HUES64 (cell line): ENCODE measurements at regions not wholly inside any gene's neighbourhood (a gene's known extent, or its start where the extent isn't known, plus 50 kb on each side); places are given as distances from the start of the nearest gene placed in this dataset.
"Not testable (repeated sequence)": the region's sequence is repeated elsewhere in the genome, so short reads cannot be mapped to it uniquely, and the experiment has no call there.

Experiments used
- H3K27ac ChIP-seq: 2 replicates; pipeline ENCODE4 v1.7.0; 2013; ENCODE audit warnings: low read depth, low read length, inconsistent platforms
- H3K27me3 ChIP-seq: 2 replicates; pipeline ENCODE4 v1.6.1; 2013; ENCODE audit warnings: mild to moderate bottlenecking, low read length; ENCODE audit not compliant: insufficient read depth
- H3K36me3 ChIP-seq: 2 replicates; pipeline ENCODE4 v1.6.1; 2013; ENCODE audit warnings: mild to moderate bottlenecking, low read length; ENCODE audit not compliant: insufficient read depth
- H3K4me1 ChIP-seq: 2 replicates; pipeline ENCODE4 v1.6.1; 2013; ENCODE audit warnings: mild to moderate bottlenecking, low read length, moderate library complexity; ENCODE audit not compliant: insufficient read depth
- H3K4me3 ChIP-seq: 2 replicates; pipeline ENCODE4 v1.5.1; 2013; ENCODE audit warnings: mild to moderate bottlenecking, low read length, moderate library complexity
- H3K9ac ChIP-seq: 2 replicates; pipeline ENCODE4 v1.6.1; 2013; ENCODE audit warnings: mild to moderate bottlenecking, low read depth, low read length
- H3K9me3 ChIP-seq: 2 replicates; pipeline ENCODE4 v1.6.1; 2013; ENCODE audit warnings: low read depth, low read length; ENCODE audit not compliant: insufficient read depth
- WGBS: fragments of 150-250, 120-280 bp; methylation state at CpG from one replicate; pipeline ENCODE4 v1.1.7; 2013; ENCODE audit warnings: missing lambda C conversion rate; 5-methylcytosine and 5-hydroxymethylcytosine counted together

GRCh38 chr7:12931465-12931864, 244.0 kb downstream of the ARL4A start:
- H3K27me3 ChIP-seq, H3K9ac ChIP-seq, H3K9me3 ChIP-seq, H3K4me3 ChIP-seq, H3K36me3 ChIP-seq, H3K4me1 ChIP-seq, H3K27ac ChIP-seq: not testable (repeated sequence)
- WGBS, result 95% methylated on average over 19 of the region's 19 CpGs

- Histone ChIP-seq H3K9me3 (peaks cover 19% of the 10 kb centered on the region), H3K4me3 (no peak overlapping the region), H3K27me3 (no peaks in the 10 kb centered on the region), H3K4me1 (no peaks in the 10 kb centered on the region; the same call in 1 of the 2 replicates), H3K36me3 (no peaks in the 10 kb centered on the region), H3K9ac (no peak overlapping the region), H3K27ac (no peak overlapping the region)
- 96% methylated on average over 11 of the region's 11 CpGs for whole genome bisulfite sequencing
Measured at GRCh38 chr7:12939694-12940093, 252.3 kb downstream of the ARL4A start.

- Histone ChIP-seq H3K36me3 (no peaks in the 10 kb centered on the region), H3K9ac (no peak overlapping the region), H3K9me3 (peaks cover 19% of the 10 kb centered on the region), H3K27ac (no peak overlapping the region), H3K27me3 (no peaks in the 10 kb centered on the region), H3K4me3 (no peak overlapping the region), H3K4me1 (no peaks in the 10 kb centered on the region; the same call in 1 of the 2 replicates)
- WGBS, result 97% methylated on average over 8 of the region's 8 CpGs
Measured at GRCh38 chr7:12941512-12941911, 254.1 kb downstream of the ARL4A start.

- WGBS, result 94% methylated on average over 2 of the region's 2 CpGs
- Histone ChIP-seq H3K4me3 (no peak overlapping the region), H3K9ac (no peak overlapping the region), H3K36me3 (no peaks in the 10 kb centered on the region), H3K27me3 (no peaks in the 10 kb centered on the region), H3K9me3 (peaks cover 19% of the 10 kb centered on the region), H3K27ac (no peak overlapping the region), H3K4me1 (no peaks in the 10 kb centered on the region; the same call in 1 of the 2 replicates)
Measured at GRCh38 chr7:12942609-12943008, 255.2 kb downstream of the ARL4A start.

- no peaks in the 10 kb centered on the region for H3K27me3 ChIP-seq
- H3K9me3 ChIP-seq, result peaks cover 19% of the 10 kb centered on the region
- no peak overlapping the region for H3K4me3 ChIP-seq
- H3K4me1 ChIP-seq, result peaks cover 1% of the 10 kb centered on the region; the same call in 1 of the 2 replicates
- H3K9ac ChIP-seq, result no peak overlapping the region
- H3K27ac ChIP-seq, result no peak overlapping the region
- H3K36me3 ChIP-seq, result no peaks in the 10 kb centered on the region
- 82% methylated on average over 2 of the region's 2 CpGs for WGBS
Measured at GRCh38 chr7:12943781-12944180, 256.3 kb downstream of the ARL4A start.

- 100% methylated on average over 2 of the region's 2 CpGs for WGBS
- H3K27ac ChIP-seq, result no peak overlapping the region
- H3K9ac ChIP-seq, result no peak overlapping the region
- no peak overlapping the region for H3K4me3 ChIP-seq
- H3K4me1 ChIP-seq, result peaks cover 10% of the 10 kb centered on the region; the same call in 1 of the 2 replicates
- H3K9me3 ChIP-seq, result 0 out of 2 replicates have a peak, but pooled peaks cover 1% of the 10 kb centered on the region
- no peaks in the 10 kb centered on the region for H3K36me3 ChIP-seq
- H3K27me3 ChIP-seq, result no peaks in the 10 kb centered on the region
Measured at GRCh38 chr7:12945901-12946300, 258.5 kb downstream of the ARL4A start.

GRCh38 chr7:12947465-12947864, 260.0 kb downstream of the ARL4A start:
- Histone ChIP-seq H3K4me3 (no peak overlapping the region), H3K27me3 (no peaks in the 10 kb centered on the region), H3K4me1 (peaks cover 10% of the 10 kb centered on the region; the same call in 1 of the 2 replicates), H3K9ac (no peak overlapping the region), H3K36me3 (no peaks in the 10 kb centered on the region), H3K27ac (no peak overlapping the region), H3K9me3 (no peaks in the 10 kb centered on the region)
- 100% methylated on average over 2 of the region's 5 CpGs for WGBS

- Histone ChIP-seq H3K4me3 (no peak overlapping the region), H3K9ac (no peak overlapping the region; the same call in 1 of the 2 replicates), H3K36me3 (no peaks in the 10 kb centered on the region), H3K27ac (no peak overlapping the region), H3K4me1 (peaks cover 10% of the 10 kb centered on the region; the same call in 1 of the 2 replicates), H3K9me3 (no peaks in the 10 kb centered on the region), H3K27me3 (no peaks in the 10 kb centered on the region)
- 83% methylated on average over 4 of the region's 4 CpGs for WGBS
Measured at GRCh38 chr7:12949060-12949931, 261.9 kb downstream of the ARL4A start.

GRCh38 chr7:12951397-12951801, 264.0 kb downstream of the ARL4A start:
- Histone ChIP-seq H3K9ac (no peak overlapping the region), H3K4me1 (peaks cover 10% of the 10 kb centered on the region; the same call in 1 of the 2 replicates), H3K4me3 (no peak overlapping the region), H3K36me3 (no peaks in the 10 kb centered on the region), H3K9me3 (no peaks in the 10 kb centered on the region), H3K27ac (no peak overlapping the region), H3K27me3 (no peaks in the 10 kb centered on the region)
- WGBS, result 96% methylated on average over 6 of the region's 6 CpGs

GRCh38 chr7:12954380-12955033, 267.1 kb downstream of the ARL4A start:
- no peak overlapping the region for H3K4me3 ChIP-seq

GRCh38 chr7:12957487-12957886, 270.1 kb downstream of the ARL4A start:
- H3K27ac ChIP-seq, result no peak overlapping the region
- no peaks in the 10 kb centered on the region for H3K36me3 ChIP-seq
- H3K9me3 ChIP-seq, result no peaks in the 10 kb centered on the region
- H3K9ac ChIP-seq, result no peak overlapping the region
- H3K27me3 ChIP-seq, result no peaks in the 10 kb centered on the region
- 92% methylated on average over 5 of the region's 5 CpGs for WGBS
- H3K4me1 ChIP-seq, result peaks cover 2% of the 10 kb centered on the region; the same call in 1 of the 2 replicates
- no peak overlapping the region for H3K4me3 ChIP-seq

More at GRCh38 chr7:12954380-12955033, 267.1 kb downstream of the ARL4A start:
- H3K9me3 ChIP-seq, result no peaks in the 10 kb centered on the region
- no peaks in the 10 kb centered on the region for H3K36me3 ChIP-seq
- H3K27ac ChIP-seq, result no peak overlapping the region
- H3K4me1 ChIP-seq, result peaks cover 1% of the 10 kb centered on the region; the same call in 1 of the 2 replicates
- H3K27me3 ChIP-seq, result no peaks in the 10 kb centered on the region
- no peak overlapping the region for H3K9ac ChIP-seq
